HG02623 (cell line): ENCODE measurements at regions not wholly inside any gene's neighbourhood (a gene's known extent, or its start where the extent isn't known, plus 50 kb on each side); places are given as distances from the start of the nearest gene placed in this dataset.
"Not testable (repeated sequence)": the region's sequence is repeated elsewhere in the genome, so short reads cannot be mapped to it uniquely, and the experiment has no call there.

ENCODE experiments used
- ATAC-seq: cut with Tn5 transposase; IDR thresholded peaks from one replicate; pipeline ENCODE4 v1.9.1; 2021; ENCODE audit warnings: moderate library complexity; ENCODE audit not compliant: unreplicated experiment

DNA sequence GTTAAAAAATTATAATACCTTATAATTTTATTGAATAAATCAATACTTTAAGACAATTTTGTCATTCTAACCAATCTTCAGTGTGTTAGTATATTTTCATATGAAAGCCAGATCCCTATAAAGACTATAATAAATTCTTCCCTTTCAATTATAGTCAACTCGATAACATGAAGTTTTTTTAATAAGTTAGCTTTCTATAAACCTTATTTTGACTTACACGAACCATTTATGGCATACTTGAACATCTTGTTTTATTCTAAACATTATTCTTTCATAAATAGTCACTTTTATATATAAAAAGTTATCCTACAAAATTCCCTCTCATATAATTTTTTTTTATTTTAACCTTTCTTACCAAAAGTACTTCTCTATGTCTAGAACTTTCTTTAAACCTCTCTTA lies 1002.3 kb downstream of the TMEM121 start:
- no peak for ATAC-seq

- ATAC-seq: no peak
Measured at GRCh38 chr14:106530031-106530422, 1003.6 kb downstream of the TMEM121 start.

DNA sequence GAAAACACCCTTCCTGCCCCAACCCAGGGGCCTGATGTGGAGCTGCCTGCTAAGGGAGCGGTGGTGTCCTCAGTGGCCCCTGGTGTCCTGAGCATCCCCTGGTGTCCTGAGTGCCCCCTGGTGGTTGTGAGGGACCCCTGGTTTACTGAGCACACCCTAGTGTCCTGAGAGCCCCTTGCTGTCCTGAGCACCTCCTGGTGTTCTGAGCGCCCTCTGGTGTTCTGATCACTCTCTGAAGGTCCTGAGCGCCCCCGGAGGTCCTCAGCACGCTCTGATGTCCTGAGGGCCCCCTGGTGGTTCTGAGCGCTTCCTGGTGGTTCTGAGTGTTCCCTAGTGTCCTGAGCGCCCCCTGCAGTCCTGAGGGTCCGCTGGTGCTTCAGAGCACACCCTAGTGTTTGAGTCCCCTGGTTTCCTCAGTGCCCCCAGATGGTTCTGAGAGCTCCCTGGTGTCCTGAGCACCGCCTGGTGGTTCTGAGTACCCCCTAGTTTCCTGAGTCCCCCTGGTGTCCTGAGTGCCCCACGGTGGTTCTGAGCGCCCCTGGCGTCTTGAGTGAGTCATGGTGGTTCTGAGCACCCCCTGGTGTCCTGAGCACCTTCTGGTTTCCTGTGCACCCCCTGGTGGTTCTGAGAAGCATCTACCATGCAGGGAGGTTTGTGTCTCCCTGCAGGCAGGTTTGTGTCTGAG lies 1004.2 kb downstream of the TMEM121 start:
- ATAC-seq: no peak

GRCh38 chr14:106537597-106537996 lies 1011.2 kb downstream of the TMEM121 start:
- not testable (repeated sequence) for ATAC-seq

- no peak for ATAC-seq
Measured at GRCh38 chr14:106538201-106538600, 1011.8 kb downstream of the TMEM121 start.

GRCh38 chr14:106547735-106548434 lies 1021.5 kb downstream of the TMEM121 start:
- ATAC-seq: no peak

DNA sequence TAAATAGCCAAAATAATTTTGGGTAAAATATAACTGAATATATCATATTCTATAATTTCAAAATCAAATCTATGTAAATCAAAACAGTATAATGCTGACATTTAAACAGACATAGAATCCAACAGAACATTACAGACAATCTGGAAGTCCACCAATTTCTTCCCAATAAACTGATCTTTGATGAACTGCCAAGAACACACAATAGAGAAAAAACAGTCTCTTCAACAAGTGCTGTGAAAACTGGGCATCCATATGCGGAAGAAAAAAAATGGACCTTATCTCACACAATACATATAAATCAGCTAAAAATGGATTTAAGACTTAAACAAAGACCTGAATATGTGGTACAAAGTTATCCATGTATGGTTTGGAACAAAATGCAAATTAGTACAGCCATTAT lies 1022.7 kb downstream of the TMEM121 start:
- no peak for ATAC-seq

DNA sequence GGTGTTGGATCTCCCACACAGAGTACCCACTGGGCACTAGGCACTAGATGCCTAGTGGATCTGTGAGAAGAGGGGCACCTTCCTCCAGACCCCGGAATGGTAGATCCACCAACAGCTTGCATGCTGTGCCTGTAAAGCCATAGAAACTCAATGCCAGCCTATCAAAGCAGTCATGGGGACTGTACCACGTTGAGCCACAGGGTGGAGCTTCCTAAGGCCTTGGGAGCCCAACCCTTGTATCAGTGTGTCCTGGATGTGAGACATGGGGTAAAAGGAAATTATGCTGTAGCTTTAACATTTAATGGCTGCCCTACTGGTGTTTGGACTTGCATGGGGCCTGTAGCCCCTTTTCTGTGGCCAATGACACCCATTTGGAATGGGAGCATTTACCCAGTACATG lies 1024.9 kb downstream of the TMEM121 start:
- no peak for ATAC-seq

GRCh38 chr14:106556211-106556610 lies 1029.8 kb downstream of the TMEM121 start:
- not testable (repeated sequence) for ATAC-seq

DNA sequence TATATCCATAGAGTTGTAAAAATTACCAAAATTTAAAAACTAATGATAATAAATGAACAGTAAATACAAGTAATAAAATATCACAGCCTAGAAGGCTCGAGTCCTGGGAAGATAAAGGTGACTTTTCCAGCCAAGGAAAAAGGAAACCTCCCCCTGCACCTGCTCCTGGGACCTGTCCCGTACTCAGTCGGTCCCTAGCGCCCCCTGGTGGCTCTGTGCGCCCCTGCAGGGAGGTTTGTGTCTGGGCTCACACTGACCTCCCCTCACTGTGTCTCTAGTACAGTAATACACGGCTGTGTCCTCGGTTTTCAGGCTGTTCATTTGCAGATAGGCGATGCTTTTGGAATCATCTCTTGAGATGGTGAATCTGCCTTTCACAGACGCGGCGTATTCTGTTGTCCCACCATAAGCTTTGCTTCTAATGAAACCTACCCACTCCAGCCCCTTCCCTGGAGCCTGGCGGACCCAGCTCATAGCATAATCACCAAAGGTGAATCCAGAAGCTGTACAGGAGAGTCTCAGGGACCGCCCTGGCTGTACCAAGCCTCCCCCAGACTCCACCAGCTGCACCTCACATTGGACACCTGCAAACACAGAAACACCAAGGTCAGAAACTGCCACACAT lies 1030.4 kb downstream of the TMEM121 start:
- ATAC-seq: no peak

- ATAC-seq: no peak
Measured at GRCh38 chr14:106562451-106562850, 1036.1 kb downstream of the TMEM121 start.

- ATAC-seq: no peak
Measured at GRCh38 chr14:106564058-106564643, 1037.8 kb downstream of the TMEM121 start.

GRCh38 chr14:106578481-106578880 lies 1052.1 kb downstream of the TMEM121 start:
- no peak for ATAC-seq

- no peak for ATAC-seq
Measured at GRCh38 chr14:106579084-106579483, 1052.7 kb downstream of the TMEM121 start.

DNA sequence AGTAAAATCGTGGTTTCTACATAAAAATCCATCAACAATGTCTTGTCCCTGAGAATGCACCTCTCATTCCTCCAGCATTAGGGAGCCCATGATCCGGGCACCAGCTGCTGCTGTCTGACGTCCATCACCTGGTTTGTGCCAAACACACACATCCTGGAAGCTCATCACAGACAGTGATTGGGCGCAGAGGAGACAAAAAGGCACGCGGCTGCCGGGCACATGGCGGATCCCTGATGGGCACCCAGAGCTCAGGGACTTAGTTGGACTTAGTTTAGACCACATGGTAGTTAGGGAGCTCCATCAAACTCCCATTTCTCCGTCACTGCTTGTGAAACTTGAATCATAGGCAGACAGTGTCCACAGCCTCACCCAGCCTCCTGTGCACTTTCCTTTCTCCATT lies 1059.3 kb downstream of the TMEM121 start:
- no peak for ATAC-seq

DNA sequence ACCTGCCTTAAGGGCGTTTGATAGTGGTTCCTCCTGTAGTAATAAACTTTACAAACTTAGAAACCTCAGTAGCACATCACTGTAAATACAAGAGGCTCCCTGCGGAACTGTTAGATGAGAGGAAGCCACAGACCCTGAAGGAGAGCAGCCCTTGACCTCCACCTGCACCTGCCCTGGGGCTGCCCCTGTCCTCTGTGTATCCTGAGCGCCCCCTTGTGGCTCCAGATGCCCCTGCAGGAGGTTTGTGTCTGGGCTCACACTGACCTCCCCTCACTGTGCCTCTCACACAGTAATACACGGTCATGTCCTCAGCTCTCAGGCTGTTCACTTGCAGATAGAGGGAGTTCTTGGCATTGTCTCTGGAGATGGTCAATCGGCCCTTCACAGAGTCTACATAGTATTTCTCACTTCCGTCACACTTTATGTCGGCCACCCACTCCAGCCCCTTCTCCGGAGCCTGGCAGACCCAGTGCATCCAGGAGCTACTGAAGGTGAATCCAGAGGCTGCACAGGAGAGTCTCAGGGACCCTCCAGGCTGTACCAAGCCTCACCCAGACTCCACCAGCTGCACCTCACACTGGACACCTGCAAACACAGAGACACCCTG lies 1059.8 kb downstream of the TMEM121 start:
- no peak for ATAC-seq

- not testable (repeated sequence) for ATAC-seq
Measured at GRCh38 chr14:106591539-106591938, 1065.2 kb downstream of the TMEM121 start.

DNA sequence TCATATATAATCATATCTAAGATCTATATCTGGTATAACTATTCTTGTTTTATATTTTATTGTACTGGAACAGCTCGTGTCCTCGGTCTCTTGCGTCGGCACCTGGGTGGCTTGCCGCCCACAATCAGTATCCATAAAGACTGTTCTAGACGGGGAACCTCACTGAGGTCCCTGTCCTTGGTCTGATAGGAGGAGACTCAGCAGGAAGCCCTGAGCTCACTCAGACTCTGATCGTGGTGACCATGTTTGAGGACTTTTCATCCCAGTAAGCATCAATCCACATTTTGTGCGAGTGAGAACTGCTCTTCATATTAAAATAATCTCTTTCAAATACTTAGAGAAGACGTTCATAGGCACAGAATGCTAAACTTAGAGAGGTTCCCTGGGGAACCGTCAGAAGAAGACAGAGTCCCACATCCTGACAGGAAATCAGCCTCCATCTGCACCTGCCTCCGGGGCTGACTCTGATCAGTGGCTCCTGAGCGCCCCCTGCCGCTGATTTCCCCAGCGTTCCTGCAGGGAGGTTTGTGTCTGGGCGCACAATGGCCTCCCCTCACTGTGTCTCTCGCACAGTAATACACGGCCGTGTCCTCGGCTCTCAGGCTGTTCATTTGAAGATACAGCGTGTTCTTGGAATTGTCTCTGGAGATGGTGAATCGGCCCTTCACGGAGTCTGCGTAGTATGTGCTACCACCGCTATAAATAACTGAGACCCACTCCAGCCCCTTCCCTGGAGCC lies 1065.9 kb downstream of the TMEM121 start:
- not testable (repeated sequence) for ATAC-seq

GRCh38 chr14:106599209-106599608 lies 1072.8 kb downstream of the TMEM121 start:
- ATAC-seq: no peak

DNA sequence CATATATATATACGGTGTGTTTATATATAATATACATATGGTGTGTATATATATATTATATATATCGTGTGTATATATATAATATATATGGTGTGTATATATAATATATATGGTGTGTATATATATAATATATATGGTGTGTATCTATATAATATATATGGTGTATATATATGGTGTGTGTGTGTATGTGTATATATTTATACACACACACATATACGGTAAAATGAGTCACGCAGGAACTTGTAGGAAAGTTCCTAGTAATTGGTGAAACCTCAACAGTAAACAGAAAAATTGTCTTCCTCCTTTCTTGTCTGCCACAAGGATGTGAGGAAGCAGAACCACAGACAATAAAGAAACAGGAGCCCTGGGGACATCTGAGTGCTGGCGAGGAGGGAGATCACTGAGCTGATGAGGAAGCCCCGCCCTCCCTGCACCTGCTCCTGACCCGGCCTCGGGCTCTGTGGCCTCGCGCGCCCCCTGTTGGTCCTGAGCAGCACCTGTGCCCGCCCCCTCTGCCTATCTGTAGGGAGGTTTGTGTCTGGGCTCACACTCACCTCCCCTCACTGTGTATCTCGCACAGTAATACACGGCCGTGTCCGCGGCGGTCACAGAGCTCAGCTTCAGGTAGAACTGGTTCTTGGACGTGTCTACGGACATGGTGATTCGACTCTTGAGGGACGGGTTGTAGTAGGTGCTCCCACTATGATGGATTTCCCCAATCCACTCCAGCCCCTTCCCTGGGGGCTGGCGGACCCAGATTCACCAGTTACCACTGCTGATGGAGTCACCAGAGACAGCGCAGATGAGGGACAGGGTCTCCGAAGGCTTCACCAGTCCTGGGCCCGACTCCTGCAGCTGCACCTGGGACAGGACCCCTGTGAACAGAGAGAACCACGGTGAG lies 1079.4 kb downstream of the TMEM121 start:
- no peak for ATAC-seq
